ENCODE measurements at regions not wholly inside any gene's neighbourhood (a gene's known extent, or its start where the extent isn't known, plus 50 kb on each side); places are given as distances from the start of the nearest gene placed in this dataset.
A peak's percentile ranks its signal among the peaks of the same experiment; 100 is the strongest.

DNA sequence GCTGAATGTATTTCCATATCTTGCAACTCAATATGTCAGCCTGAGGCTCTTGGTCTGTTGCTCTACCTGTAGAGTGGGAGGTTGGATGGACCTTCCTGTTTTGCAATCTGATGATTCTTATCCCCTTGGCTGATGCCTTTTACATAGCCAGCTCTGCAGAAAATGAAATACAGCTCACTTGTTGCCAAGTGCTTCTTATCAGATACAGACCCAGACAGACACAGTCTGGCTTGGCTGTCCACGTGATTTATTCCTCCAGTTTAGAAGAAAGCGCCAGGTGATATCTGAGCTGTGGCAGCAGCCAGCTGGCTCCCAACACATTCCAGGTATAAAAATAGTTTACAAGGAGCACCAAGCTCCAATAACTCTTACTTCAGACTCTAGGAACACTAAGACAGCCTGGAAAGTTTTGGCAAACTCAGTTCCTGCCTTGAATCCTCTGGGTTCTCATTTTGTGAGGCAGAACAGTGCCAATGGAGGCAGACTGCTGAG is 479.2 kb upstream of the USP24 start:
- no peak for DNase-seq

DNA sequence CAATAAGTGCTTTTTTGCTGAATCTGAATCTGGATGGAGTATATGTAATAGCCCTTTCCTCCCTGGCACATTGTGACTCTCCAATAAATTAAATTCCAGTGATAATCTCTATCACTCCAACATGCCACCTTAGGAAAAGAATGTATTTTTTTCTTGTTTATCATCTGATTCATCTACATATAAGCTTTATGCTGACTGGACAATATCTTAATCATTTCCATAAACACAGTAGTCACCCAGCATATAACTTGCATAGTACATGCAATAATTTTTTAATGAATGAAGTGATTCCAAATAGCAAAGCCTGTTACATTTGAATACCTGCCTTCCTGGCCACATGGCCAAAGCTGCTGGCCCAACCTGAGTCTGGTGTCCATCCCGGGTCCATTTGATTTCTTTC is 477.6 kb upstream of the USP24 start:
- DNase-seq: no peak

DNA sequence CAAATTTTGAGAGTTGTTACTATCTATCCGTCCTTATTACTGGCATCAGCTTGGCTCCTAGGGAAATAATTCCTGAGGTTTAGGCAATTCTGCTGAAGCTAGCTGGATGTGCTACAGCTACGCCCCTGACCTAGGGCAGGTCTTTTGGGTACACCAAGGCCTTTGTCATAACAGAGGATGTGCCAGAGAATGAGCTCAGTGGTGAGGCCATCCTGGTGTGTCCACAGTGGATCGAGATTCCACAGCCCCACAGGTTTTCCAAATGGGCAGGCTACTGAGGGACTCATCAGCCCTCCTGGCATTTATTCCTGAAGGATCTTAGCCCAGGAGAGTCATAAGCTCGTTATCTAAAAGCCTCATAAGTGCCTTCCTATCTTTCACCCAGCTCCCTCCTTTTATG is 475.2 kb upstream of the USP24 start:
- DNase-seq: no peak

DNA sequence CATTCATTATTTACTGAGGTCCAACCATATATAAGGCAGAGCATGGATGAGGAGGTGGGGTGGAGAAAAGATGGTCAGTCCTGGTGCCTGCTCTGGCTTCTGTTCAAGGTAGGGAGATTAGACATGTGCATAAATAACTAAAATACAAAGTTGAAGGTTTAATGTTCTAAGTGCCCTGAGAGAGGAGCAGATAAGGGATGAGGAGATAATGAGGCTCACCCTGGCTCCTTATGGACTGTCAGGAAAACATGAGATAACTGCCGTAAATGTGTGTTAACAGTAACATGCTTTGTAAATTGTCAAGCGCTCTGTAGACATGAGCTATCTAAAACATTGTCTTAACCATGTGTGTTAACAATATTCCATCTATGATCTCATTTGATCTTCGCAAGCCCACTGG is 474.6 kb upstream of the USP24 start:
- no peak for DNase-seq

DNA sequence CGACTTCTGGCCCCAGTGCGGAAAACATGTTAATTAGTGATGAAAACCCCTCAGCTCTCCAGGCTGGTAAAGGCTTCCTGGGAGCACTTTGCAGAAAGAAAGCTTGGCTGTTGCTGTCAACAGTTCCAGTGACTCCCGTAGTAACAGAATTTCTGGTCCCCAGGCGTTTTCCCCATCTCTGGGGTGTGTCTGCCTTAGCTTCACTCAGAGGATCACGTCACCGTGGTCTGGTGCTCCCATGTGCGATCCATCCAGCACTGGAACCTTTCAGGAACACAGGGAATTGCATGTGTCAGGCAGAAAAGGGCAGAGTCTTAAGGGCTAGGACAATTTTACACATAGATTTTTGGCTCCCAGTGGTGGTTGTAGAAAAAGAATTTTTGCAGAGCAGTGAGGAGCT is 470.4 kb upstream of the USP24 start:
- no peak for DNase-seq

DNA sequence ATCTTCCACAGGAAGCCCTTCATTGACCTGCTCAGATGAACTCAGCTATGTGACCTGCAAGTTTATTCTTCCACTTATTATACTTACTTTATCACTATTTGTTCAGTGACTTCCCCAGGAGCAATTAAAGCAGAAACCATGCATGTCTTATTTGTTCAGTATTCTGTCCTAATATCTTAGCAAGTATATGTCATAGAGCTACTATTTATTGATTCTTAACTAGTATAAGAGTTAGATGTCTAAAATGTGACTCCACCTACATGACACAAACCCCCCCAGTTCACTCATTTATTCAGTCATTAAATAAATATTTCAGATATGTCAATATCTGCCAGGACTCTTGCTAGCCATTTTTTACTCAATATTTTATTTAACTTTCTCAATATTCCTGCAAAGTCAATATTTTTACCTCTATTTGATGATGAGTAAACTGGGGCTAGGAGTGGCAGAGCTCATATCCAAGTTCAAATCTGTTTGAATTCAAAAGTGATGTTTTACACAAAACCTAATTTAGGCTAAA is 469.0 kb upstream of the USP24 start:
- DNase-seq: no peak

DNA sequence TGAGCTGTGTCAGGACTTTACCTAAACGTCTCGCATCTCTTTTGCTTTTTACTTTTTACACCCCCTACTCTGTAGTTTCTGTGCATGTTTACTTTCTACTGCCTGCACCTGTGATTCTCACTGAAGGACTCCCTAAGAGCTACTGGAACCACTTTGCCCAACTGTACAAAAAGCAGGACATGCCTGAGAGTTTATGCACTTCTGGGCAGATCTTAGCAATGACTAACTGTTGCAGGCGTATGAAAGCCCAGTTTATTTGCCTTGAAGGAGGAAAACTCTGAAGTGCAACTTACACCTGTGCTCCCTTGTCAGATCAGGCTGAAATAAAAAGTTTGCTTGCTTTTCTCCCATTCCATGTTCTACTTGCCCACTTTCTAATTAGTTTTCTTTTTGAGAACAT is 467.0 kb upstream of the USP24 start:
- no peak for DNase-seq

DNA sequence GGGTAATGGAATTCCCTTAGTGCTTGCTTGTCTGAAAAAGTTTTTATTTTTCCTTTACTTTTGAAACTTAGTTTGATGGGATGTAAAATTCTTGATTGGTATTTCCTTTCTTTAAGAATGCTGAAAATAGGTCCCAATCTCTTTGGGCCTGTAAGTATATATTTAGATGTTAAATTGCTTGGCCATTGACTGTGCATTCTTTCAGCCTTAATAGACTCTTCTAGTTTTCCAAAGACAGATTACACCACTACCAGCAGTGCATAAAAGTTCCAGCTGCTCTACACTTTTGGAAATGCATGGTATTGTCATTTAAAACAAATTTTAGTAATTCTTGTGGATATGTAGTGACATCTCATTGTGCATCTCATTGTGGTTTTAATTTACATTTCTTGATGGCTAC is 464.8 kb upstream of the USP24 start:
- DNase-seq: no peak

DNA sequence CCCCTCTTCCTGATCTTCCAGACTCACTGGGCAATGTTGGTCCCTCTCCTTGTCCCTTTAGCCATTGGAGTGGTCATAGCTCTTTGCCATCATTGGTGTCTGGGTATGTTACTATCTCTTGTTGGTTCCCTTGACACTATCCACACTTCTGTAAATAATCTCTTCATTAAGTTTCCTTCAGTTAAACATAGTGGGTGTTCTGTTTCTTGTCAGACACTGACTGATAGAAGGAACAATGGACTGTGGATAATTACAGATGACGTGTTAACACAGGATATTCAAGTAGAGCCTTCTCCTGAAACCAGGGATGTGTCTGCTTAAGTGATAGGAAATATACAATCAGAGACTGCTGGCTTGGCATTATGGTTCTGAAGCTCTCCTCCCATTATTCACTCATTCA is 458.3 kb upstream of the USP24 start:
- DNase-seq: no peak

DNA sequence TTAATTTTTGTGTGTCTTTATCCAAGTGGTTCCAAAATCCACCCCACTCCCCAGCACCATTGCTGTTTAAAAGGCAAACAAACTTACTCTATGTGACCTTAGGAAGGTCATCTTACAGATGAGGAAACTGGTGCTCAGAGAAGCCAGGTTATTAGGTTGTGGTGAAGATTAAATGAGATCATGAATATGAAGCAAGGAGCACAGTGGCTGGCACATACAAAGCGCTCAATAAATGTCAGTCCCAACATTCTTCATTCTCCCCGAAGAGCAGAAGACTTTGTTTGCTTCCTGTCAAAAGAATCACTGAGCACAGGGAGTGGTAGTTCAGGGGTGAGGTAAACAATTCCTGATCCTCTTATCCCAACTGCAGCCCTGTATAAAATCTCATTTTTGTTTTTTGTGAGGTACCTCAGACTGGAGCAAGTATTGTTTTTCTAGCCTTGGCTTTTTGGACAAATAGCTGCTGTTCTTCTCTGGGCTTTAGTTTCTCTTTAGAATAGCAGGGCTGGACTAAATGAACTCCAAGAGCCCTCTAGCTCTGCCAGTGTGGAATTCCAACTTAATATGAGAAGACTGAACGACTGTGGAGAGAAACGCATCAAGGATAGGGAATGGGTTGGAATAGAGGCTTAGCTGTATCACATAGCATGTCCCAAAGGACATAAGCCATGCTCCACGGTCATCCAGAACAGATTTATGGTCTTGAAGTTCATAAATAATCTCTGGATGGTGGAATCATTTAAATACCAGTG is 455.3 kb upstream of the USP24 start:
- no peak for DNase-seq

DNA sequence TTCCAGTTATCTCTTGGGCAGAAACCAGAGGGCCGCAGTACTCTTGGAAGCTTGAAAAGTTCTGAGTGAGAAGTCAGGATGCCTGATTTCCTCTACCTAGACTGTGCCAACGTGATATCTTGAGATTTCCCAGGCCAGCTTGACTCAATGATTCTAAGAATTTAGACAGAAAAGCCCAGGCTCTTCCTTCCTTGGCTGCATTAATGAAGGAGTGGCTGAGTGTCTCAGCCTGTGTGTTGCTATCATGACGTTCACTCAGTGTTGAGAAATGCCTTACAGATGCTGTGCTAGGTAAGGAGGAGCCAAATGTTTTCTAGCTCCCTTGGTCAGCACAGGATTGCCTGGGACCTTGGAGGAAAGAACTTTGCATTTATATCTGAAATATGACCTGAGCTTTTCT is 454.1 kb upstream of the USP24 start:
- DNase-seq: no peak

DNA sequence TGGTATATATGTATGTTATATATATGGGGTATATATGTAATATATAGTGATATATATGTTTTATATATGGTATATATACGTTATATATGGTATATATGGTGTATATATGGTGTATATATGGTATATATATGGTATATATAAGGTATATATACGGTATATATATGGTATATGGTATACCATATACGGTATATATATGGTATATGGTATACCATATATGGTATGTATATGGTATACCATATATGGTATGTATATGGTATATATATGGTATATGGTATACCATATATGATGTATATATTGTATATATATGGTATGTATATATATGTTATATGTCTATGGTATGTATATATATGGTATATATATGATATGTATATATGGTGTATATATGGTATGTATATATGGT is 447.7 kb upstream of the USP24 start:
- DNase-seq: no peak

DNA sequence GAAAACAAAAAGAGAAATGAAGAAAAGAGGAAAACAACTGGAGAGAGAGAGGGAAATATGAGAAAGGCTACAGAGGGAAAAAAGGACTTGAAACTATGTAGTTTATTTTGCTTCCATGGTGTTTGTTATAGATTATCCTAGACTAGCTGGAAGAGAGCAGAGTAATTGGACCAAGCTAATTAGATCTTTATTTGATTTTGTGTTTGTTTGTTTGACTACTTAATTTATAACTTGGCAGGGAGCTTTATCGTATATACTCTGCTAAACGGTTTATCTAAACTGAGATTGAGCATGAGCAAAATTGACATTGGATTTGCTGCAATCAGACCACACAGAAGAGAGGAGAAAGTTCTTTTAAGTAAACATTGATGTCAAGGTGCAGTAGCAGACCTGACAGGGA is 443.8 kb upstream of the USP24 start:
- DNase-seq: no peak

DNA sequence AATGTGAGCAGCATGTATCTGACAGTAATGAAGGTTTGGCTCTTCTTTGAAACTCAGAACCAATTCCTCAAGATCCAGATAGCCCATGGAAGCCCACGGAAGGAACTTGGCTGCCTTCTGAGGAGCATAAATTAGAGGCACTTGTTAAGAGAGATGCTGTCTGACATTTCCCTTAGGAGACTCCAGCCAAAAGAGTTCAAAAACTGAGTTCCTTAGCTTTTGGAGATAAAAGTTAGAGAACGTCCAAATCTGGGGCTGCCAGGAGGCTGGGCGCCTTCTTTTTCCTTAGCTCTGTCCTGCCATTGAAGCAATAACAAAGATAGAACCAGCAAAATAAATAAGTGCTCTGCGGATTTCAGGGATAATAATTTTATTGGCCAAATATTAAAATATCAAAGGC is 439.6 kb upstream of the USP24 start:
- no peak for DNase-seq

DNA sequence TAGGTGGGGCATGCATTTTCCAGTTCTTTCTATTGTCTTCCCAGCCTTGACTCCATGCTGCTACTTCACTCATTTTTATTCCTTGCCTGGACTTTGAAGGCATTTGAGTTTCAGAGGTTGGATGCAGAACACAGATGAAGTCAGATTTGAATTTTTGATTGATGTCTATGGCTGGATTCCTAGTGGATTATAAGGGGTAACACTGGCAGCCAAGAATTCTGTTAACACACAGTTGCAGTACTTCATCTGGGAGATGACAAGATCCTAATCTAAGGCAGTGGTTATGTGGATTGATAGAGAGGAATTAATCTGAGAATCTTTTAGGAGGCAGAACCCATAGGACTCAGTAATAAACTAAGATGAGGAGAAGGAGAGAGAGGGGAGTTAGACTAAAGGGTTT is 439.0 kb upstream of the USP24 start:
- DNase-seq: no peak

DNA sequence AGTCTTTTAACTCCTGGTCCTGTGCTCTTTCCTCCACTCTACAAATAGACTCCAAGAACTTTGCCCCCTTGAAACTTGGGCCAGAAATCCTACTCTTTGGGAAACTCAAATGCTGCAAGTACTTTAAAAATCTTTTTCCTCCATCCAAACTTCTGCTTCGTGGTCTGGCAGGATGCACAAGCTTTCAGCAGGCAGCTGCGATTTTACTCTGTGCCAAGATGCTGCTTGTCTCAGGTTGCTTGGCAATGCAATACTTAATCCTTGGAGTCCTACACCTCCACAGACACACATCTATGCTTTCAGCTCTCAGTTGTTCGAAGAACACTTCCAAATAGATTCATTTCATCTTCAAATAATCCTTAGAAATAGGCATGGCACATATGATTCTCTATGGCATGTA is 435.3 kb upstream of the USP24 start:
- DNase-seq: no peak

DNA sequence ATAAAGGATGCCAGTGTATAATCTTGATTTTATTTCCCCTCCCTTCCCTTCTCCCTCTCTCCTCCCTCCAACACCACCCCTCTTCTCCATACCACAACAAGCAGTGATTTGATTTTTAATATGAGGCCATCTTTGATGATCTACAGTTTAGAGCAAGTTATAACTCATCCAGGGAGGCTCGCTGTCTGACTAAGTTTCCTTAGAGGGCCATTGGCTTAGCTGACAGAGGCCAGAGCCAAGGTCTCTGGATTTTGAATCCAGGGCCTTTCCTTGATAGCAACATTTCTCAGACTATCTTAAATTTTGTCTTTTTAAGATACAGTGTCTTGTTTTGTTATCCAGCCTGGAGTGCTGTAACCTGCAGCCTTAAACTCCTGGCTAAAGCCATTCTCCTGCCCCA is 431.0 kb upstream of the USP24 start:
- DNase-seq: no peak

DNA sequence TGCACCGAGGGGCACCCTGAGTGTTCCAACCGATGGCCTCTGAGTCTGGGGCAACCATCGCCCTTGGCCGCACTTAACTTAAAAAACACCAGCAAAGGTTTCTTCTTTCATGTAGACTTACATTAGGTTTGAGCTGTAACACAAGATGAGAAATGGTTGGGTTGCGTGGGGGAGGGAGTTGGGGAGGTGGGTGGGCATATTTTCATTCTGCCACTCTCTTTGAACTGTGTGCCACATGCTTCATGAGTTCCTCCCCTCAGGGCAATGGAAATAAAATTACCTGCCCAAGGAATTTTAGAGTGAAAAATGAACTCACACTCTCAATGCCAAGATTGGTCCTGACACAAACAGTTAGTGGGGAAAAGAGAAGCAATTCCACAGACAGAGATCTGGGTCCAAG is 430.1 kb upstream of the USP24 start:
- no peak for DNase-seq

DNA sequence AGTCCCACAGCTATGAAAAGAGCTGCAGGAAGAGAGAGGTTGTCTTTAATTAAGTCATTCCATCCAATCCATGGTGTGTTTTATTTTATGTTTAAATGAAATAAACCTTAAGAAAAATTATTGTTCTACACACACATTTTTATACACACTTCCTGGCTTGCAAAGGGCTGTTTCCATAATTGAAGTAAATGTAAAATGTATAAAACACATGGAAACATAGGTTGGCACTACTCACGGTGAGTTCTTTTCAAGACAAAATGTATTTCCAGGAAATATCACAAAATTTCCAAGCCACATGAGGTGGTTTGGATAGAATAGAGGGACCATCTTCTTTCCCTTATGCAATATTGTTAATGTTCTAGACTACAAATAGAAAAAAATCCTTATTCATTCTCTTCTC is 426.8 kb upstream of the USP24 start:
- no peak for DNase-seq

DNA sequence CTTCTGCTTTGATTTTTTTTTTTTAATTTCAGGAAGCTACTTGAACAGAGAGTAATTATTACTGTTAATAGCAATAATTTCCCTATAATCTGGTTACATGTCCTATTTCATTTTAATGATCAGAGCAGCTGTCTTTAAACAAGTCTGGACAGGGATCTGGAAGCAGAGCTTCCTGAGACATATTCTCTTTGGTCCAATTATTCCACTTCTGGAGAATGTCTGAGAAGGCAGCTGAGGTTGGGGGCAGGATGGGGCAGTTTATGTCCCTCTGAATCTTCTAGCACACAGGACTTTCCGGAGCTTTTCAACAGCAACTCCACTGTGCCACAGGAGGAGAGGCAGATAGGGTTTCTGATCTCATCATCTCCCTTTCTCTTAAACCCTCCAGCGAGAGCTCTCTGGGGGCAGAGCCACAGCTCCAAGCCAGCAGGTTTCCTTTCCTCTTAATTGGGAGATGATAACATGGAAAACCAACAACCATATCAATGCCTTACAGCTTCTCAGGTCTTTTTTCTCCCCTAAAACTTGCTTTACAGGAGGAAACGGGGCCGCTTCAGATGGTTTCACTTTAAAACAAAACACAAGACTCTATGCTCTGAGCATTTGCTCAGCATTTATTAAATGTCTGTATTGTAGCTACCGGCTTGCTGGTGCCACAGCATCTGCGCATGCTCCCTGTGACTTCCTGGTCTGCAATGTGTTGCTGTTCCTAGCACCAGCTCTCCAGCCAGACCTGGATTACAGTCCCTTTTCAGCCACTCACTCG is 425.7 kb upstream of the USP24 start:
- DNase-seq: peak; percentile 51

DNA sequence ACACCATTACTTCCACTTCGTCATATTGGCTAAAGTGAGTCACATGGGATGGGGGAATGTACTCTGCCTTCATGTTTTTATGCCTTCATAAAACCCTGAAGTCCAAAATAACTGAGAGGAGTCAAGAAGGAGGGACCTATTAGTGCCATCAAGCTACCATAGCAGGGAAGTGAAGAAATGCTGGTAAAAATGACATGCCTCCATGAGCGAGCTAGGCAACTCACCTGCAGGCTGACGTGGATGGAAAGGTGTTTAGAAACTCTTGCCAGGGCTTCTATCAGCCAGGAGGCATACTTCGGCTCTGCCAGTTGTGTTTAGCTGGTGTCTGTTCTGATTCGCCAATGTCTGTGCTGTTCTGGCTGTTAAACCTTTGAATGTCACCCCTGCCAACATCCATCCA is 424.4 kb upstream of the USP24 start:
- DNase-seq: no peak

DNA sequence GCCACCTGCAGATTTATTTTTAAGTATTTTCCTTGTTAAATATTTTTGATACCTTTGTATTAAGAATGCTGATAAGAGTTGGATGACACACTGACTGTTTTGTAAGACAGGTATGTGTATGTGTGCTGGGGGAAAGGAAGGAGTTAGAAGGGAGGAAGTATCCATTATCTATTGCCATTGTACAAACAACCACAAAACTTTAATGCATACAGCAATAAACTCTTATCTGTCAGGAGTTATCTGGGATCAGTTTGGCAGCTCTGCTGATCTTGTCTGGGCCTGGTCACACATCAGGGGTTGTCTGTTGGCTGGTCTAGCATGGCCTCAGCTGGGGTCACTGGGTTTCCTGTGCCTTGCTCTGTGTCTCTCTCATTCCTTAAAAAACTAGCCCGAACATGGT is 423.9 kb upstream of the USP24 start:
- DNase-seq: no peak

DNA sequence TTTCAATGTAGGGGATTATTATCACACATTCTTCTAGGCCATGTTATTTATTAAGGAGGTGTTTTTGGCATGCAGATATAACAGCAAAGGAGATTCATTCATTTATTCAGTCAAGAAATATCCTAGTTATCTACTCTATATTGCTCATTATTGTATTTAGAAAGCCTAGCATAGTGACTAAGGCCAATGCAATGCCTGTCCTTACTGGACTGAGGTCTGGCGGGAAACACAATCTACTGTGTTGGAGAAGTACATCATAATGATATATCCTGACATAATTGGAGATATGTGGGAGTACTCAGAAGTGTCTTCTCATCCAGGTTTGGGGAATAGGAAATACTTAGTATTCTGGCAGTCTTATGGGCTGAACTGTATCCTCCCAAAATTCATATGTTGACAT is 421.5 kb upstream of the USP24 start:
- DNase-seq: no peak

DNA sequence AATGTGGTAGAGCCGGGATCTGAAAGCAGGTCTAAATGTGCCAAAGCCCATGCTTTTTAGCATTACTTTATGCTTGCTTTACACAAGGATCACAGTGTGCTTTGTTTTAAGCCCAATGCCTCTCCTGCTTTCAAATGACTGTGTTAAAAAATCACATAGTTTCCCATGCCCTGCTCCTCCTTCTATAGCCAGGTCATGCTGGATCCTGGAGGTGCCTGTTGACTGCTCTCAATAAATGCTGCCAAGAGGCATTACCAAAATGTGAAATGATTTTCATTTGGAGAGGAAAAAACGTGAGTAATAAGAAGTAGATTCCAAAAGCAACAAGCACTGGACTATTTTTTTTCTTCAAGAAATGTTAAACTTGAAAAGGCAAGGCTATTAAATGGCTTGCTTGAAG is 420.7 kb upstream of the USP24 start:
- no peak for DNase-seq

DNA sequence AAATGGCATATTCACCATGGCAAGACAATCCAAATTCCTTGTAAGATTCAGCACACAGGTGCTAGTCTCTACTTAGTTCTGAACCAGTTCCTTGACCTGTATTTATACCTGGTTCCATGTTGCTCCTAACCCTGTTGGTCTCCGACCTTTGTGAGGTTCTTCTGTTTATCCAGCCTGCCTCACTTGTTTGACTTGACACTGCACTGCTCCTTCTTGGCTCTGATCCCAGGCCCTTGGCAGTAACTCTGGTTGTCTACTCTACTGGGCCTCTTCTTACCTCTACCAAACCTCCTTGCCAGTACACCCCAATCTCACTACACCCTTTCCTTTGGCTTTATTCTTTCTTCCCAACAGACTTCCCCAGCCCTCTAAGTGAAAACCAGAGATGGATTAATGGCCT is 419.4 kb upstream of the USP24 start:
- no peak for DNase-seq
